ENCODE measurements at regions not wholly inside any gene's neighbourhood (a gene's known extent, or its start where the extent isn't known, plus 50 kb on each side); places are given as distances from the start of the nearest gene placed in this dataset.

- Histone ChIP-seq H3K4me3 (no peak overlapping the region), H3K27ac (no peak overlapping the region), H3K36me3 (ENCODE audit: low read depth, missing control alignments) (no peaks in the 10 kb centered on the region), H3K9me3 (no peaks in the 10 kb centered on the region), H3K4me1 (no peaks in the 10 kb centered on the region), H3K27me3 (no peaks in the 10 kb centered on the region)
- no peak for DNase-seq
- TF ChIP-seq POLR2A (IDR thresholded peaks at IDR 0.05) (no peak), CTCF (IDR thresholded peaks at IDR 0.05) (no peak)
- WGBS, 2 donors = 60 to 63% methylated on average over 3 of the region's 3 CpGs
- intact Hi-C loops (cut with DNase I; ENCODE audit: low total_unique reads) = no loop called here
Observed at GRCh38 chr5:121031491-121031890, 567.4 kb downstream of the PRR16 start.

GRCh38 chr5:121033334-121033733, 569.2 kb downstream of the PRR16 start:
- no peak overlapping the region for H3K4me3 ChIP-seq
- no peaks in the 10 kb centered on the region for H3K27me3 ChIP-seq
- no peak overlapping the region for H3K27ac ChIP-seq
- intact Hi-C loops (cut with DNase I; ENCODE audit: low total_unique reads) = no loop called here
- no peak for DNase-seq
- no peak for TF ChIP-seq CTCF (IDR thresholded peaks at IDR 0.05)
- no peak for TF ChIP-seq POLR2A (IDR thresholded peaks at IDR 0.05)
- H3K9me3 ChIP-seq = no peaks in the 10 kb centered on the region
- no peaks in the 10 kb centered on the region for H3K4me1 ChIP-seq
- no peaks in the 10 kb centered on the region for H3K36me3 ChIP-seq (ENCODE audit: low read depth, missing control alignments)

- WGBS, 2 donors = 78% methylated on average over 4 of the region's 4 CpGs
- no peak overlapping the region for H3K27ac ChIP-seq
- TF ChIP-seq POLR2A (IDR thresholded peaks at IDR 0.05) (no peak), CTCF (IDR thresholded peaks at IDR 0.05) (no peak)
- intact Hi-C loops (cut with DNase I; ENCODE audit: low total_unique reads) = no loop called here
- no peak overlapping the region for H3K4me3 ChIP-seq
- no peaks in the 10 kb centered on the region for H3K4me1 ChIP-seq
- DNase-seq = no peak
- no peaks in the 10 kb centered on the region for H3K9me3 ChIP-seq
- H3K27me3 ChIP-seq = no peaks in the 10 kb centered on the region
- H3K36me3 ChIP-seq (ENCODE audit: low read depth, missing control alignments) = no peaks in the 10 kb centered on the region
Observed at GRCh38 chr5:121038438-121038837, 574.3 kb downstream of the PRR16 start.

GRCh38 chr5:121049971-121050370, 585.9 kb downstream of the PRR16 start:
- H3K27me3 ChIP-seq = no peaks in the 10 kb centered on the region
- intact Hi-C loops (cut with DNase I; ENCODE audit: low total_unique reads) = no loop called here
- no peaks in the 10 kb centered on the region for H3K36me3 ChIP-seq (ENCODE audit: low read depth, missing control alignments)
- no peak overlapping the region for H3K4me3 ChIP-seq
- no peaks in the 10 kb centered on the region for H3K4me1 ChIP-seq
- H3K9me3 ChIP-seq = no peaks in the 10 kb centered on the region
- TF ChIP-seq CTCF (IDR thresholded peaks at IDR 0.05) = no peak
- TF ChIP-seq POLR2A (IDR thresholded peaks at IDR 0.05) = no peak
- DNase-seq = no peak
- no peak overlapping the region for H3K27ac ChIP-seq

GRCh38 chr5:121053055-121053985, 589.2 kb downstream of the PRR16 start:
- no peaks in the 10 kb centered on the region for H3K4me1 ChIP-seq
- H3K4me3 ChIP-seq = no peak overlapping the region
- DNase-seq = no peak
- H3K27me3 ChIP-seq = no peaks in the 10 kb centered on the region
- H3K27ac ChIP-seq = no peak overlapping the region
- H3K9me3 ChIP-seq = no peaks in the 10 kb centered on the region
- 50 to 64% methylated on average over 5 of the region's 5 CpGs for WGBS, 2 donors
- intact Hi-C loops (cut with DNase I; ENCODE audit: low total_unique reads) = no loop called here
- no peaks in the 10 kb centered on the region for H3K36me3 ChIP-seq (ENCODE audit: low read depth, missing control alignments)
- TF ChIP-seq POLR2A (IDR thresholded peaks at IDR 0.05) (no peak), CTCF (IDR thresholded peaks at IDR 0.05) (no peak)

Data from testis (tissue), 2 donors.